H54 (cell line): ENCODE measurements at regions not wholly inside any gene's neighbourhood (a gene's known extent, or its start where the extent isn't known, plus 50 kb on each side); places are given as distances from the start of the nearest gene placed in this dataset.
"Not testable (repeated sequence)": the region's sequence is repeated elsewhere in the genome, so short reads cannot be mapped to it uniquely, and the experiment has no call there.

Source experiments
- DNase-seq: peaks from one replicate; pipeline ENCODE4 v3.0.0; 2011; ENCODE audit warnings: low spot score, mixed read lengths; ENCODE audit not compliant: insufficient read length
- FAIRE-seq: peaks from 3 replicates; lab custom pipeline; 2011; peaks lifted over from hg19 to GRCh38; lab: Jason Lieb, UNC
- POLR2A ChIP-seq: IDR thresholded peaks from 2 replicates; pipeline ENCODE4 v1.6.1; 2011; ENCODE audit warnings: low read depth, mild to moderate bottlenecking, low read length

DNA sequence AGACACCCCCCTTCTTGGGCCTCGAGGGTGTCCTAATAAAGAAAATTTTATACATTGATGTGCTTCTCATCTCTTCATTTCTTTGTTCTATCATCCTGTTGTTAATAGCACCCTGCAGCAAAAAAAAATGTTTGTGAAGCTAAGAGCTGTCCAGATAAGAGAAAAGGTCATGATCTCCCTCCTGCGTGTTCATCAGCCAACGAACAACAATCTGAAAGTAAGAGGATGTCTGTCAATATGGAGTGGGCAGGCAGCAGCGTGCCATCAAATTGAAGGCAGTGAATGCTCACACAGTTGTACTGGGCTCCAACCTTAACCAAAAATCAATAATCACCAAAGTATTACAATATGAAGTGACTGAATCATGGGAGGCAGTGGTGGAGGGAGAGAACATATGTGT is 418.6 kb upstream of the ONECUT1 start:
- no peak for DNase-seq
- no peak for FAIRE-seq
- TF ChIP-seq POLR2A, result no peak

DNA sequence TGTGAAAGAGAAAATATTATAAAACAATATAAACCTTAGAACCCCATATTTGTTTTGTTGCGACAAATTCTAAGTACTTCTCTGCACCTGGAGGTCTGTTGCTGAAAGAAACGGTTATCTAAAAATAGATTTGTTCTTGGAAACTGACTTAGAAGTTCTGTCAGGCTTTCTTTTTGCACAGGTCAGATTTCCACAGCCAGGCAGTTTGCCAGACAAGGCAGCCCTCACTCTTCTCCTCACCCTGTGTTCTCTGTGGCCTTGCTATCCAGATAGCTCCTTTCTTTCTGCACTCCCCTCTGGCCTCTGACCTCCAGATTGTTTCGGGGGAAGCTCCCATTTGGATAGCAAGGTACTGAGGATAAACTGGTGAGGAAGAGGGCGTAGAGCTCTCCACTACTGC is 413.3 kb upstream of the ONECUT1 start:
- DNase-seq, result no peak
- no peak for TF ChIP-seq POLR2A
- no peak for FAIRE-seq

DNA sequence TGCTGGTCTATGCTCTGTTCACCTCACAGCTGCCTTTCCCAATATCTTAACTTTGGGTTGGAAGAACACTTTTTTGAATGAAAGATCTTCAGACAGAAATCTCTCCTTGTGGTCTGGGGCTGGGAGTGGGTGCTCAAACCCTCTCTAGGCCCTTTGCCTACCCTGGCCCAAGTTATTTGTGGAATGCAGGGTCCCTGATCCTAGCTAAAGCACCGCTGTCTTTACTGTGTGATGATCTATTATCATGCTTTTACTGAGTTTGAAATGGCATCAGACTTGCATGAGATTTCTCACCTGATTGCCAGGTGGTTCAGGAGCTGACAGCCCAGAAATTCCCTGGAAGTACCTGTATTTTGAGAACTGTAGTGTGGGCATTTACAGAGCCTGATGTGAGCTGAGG is 412.7 kb upstream of the ONECUT1 start:
- DNase-seq, result no peak

DNA sequence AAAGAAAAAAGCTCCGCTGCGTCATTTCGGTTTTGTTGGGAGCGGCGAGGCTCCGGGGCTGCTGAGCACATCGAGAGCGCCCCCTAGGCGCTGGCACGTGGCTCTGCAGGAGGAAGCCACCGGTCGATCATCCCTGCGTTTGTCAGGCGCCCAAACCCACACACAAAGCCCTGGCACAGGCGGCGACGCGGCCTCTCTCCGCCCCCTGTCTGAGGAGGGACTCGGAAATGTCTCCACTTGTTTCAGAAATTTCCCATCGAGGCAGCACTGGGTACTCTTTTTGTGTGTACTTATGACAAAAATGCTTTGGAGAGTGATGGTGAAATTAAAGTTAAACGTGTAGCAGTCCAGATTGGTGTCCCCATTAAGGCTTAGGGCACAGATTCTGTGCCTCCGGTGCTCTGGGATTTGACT is 407.3 kb upstream of the ONECUT1 start:
- DNase-seq, result peak; percentile 26
- no peak for FAIRE-seq
- TF ChIP-seq POLR2A, result no peak

More for the DNA sequence above, 412.7 kb upstream of the ONECUT1 start:
- no peak for FAIRE-seq
- TF ChIP-seq POLR2A, result no peak

DNA sequence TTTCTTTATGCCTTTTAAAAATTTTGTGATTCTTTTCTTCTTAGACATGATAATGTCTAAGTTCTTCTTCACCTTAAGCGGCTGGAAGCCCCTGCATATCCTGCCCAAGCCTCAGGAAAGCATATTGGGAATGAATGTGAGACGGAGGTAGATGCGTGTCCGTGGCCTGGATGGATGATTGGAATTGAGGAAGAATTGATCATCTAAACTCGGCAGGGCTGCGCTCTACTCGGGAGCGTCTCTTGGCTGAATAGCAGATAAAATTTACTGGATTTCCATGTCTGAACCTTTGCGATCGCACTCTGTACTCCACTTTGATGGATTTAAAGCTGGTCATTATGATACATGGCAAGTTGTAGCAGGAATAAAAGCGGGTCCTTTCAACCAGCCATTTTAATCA is 406.7 kb upstream of the ONECUT1 start:
- no peak for FAIRE-seq
- no peak for DNase-seq
- no peak for TF ChIP-seq POLR2A

DNA sequence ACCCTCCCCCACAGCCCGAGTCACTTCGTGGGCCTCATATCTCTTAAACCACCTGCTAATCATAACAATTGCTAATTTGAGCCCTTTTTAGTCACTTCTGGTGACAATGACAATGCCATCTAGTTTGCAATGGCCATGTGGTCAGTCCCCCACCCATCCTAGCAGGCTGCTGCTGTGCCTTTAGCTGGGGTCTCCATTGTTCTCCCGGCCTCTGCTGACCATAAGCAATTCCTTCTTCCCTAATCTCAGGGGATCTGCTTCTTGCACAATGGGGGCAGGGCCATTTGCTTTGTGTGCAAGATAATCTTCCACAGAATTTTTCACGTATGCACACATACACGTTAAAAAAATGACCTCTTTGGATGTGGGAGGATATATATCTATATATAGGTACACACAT is 406.1 kb upstream of the ONECUT1 start:
- DNase-seq, result no peak
- no peak for FAIRE-seq

DNA sequence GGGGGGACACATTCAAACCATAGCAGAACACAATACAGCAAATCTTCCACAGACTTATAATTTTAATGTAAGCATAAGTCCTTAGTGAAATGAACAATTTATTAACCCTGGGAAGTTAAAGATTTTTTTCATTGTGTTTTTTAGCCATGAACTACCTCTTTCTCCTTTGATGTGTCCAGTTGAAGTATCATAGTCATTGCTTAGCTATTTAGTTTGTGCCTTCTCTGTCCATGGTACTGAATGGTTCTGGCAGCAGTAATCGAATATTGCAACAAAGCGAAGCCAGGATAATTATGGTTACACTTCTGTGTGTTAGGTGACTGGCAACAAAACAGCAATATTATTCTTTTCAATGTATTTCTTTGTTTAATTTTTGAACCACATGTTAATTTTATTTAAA is 403.0 kb upstream of the ONECUT1 start:
- TF ChIP-seq POLR2A, result no peak
- DNase-seq, result no peak
- FAIRE-seq, result no peak

More for the DNA sequence above, 406.1 kb upstream of the ONECUT1 start:
- no peak for TF ChIP-seq POLR2A

DNA sequence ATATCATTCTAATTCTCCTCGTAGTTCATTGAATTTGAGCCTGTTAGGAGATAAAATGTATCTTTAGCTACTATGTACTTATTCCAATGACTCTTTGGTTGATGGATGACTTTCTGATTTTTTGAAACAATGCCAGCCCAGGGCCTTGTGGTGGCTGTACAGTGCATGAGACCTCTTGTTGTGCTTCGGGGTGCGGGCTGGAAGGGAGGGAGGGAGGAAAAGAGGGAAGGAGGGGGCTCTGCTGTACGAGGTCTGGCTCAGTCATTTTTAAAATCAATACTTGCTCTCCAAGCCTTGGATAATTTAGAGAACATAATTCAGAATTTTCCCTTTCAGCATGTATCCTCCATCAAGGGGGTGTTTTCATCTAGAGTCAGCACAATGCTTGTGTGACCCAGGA is 399.7 kb upstream of the ONECUT1 start:
- DNase-seq, result no peak
- TF ChIP-seq POLR2A, result no peak
- FAIRE-seq, result no peak

DNA sequence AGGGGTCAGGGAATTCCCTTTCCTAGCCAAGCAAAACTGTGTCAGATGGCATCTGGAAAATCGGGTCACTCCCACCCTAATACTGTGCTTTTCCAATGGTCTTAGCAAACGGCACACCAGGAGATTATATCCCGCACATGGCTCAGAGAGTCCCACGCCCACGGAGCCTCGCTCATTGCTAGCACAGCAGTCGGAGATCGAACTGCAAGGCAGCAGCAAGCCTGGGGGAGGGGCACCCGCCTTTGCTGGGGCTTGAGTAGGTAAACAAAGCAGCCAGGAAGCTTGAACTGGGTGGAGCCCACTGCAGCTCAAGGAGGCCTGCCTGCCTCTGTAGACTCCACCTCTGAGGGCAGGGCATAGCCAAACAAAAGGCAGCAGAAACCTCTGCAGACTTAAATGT is 393.3 kb upstream of the ONECUT1 start:
- not testable (repeated sequence) for FAIRE-seq, DNase-seq

DNA sequence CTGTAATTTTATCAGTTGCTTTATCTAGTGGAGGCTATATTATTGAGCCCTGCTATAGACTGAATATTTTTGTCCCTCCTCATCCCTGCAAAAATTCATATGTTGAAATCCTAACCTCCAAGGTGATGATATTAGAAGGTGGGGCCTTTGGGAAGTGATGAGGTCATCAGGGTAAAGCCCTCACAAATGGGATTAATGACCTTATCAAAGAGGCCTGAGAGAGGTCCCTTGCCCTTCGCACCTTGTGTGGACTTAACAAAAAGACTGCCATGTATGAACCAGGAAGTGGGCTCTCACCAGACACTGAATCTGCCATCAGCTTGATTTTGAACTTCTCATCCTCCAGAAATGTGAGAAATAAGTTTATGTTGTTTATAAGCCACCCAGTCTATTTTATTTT is 381.4 kb upstream of the ONECUT1 start:
- TF ChIP-seq POLR2A, result no peak
- FAIRE-seq (no peak), DNase-seq (no peak)

DNA sequence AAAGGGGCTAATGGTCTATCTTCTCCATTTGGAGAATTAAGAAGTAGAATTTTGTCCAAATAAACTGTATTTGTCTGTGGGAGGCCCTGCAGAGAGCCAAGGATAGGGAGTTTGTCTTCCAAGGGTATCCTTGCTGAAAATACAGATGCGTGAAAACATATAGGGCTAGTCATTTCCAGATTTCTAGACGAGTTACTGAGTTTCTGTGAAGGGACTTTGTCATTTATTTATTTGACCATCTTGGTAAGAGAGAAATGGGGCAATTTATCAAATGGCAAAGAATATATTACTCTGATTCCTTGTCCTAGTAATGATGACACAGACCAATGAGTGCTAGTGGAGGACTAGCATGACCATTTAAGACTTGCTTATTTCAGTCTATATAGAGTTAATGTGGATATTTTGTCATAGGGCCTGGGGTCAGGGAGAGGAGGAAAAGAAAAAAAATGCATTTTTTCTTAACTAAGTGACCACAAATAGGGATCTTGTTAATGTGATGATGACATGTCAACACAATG is 376.6 kb upstream of the ONECUT1 start:
- FAIRE-seq (no peak), DNase-seq (no peak)
- TF ChIP-seq POLR2A, result no peak

DNA sequence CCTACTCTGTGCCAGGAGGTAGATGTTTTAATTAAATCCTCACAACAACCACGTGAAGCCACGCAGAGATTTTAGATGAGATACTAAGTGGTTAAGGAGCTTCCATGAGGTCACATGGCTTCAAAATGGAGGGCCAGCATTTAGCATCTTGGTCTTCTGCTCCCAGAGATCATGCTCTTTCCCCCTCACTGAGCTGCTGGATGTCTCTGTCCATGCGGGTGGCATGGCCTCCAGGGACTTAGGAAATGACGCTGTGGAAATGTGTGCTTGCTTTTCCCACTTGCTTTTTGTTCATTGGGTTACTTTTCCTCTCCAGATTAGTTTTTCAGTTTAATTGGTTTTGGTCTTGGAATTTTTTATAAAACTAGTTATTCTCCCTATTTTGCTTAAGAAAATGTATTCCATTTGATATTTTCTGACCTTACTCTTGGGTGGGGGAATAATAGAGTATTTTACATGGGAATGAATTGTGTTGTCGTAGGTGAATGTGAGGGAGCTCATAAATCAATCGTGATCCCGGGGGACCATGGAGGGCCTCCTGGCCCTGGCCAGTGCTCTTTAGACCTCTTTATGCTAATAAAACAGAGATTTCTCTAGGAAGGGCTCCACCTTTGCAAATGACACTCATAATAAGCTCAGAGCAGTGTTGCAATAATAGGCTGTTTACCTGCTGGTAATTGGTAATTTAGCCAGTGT is 376.0 kb upstream of the ONECUT1 start:
- DNase-seq (no peak), FAIRE-seq (no peak)
- no peak for TF ChIP-seq POLR2A

DNA sequence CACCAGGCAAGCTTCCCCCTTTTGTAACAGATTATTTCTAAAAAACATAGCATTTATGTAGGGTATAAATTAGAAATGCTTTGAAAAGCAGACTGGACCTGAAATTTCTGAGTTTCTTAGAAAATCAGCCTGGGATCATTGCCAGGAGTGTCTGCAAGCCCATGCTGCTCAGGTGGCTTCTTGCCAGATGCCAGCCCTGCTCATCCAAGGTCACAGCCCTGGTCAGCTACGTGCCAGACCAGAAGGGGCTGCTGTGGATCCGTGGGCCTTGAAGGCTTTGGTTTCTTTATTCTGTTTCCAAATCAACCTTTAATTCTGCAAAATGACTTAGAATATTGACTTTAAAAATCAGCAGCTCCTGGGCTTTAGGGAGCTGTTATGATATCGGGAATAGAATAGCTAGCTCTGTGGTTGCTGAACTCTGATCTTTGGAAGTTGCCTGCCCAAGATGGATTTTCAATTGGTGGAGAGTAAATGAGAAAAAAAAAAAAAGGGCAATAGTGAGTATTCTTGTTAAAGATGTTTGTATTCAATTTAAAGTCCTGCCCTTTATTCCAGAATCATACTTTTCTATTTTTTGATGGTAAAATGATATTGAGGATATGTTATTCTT is 370.1 kb upstream of the ONECUT1 start:
- no peak for TF ChIP-seq POLR2A
- no peak for FAIRE-seq
- no peak for DNase-seq

DNA sequence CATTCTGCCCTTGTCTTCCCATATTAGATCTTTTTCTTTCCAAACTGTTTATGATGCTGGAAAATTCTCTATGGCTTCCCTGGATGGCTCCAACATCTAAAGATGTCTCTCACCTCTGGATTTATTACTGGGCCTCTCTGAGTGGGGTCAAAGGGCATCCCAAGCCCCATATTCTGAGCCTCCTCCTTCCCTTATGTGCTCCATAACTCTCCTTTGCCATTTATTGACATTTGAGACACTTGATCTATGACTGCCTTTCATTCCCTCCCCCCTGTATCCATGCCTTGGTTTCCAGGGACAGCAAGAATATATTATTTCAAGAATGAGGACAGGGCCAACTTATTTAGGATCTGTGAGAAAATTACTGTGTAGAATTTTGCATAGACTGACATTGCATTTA is 369.3 kb upstream of the ONECUT1 start:
- TF ChIP-seq POLR2A, result no peak
- FAIRE-seq, result no peak
- no peak for DNase-seq

DNA sequence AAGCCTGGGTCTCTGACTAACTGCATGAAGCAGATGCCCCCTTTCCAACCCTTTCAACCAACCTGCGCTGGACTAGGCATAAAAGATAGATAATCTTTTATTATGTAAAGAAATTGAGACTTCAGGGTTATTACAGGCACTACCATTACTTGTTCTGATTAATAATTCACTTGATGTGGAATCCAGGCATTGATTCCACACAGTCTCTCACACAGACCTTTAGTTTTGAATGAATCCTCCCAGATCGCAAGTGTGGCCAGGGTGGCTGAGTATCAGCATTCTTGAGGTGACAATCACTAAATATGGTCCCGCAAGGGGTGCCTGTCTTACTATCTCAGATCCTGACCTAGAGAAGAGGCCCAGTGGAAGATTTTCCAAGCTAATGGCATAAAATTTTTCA is 368.9 kb upstream of the ONECUT1 start:
- no peak for TF ChIP-seq POLR2A
- DNase-seq, result no peak
- FAIRE-seq, result no peak
